ENCODE measurements at regions not wholly inside any gene's neighbourhood (a gene's known extent, or its start where the extent isn't known, plus 50 kb on each side); places are given as distances from the start of the nearest gene placed in this dataset.
"Not testable (repeated sequence)": the region's sequence is repeated elsewhere in the genome, so short reads cannot be mapped to it uniquely, and the experiment has no call there.

GRCh38 chrX:82528525-82528924, 979.6 kb upstream of the POU3F4 start:
- no peak for DNase-seq (ENCODE audit: extremely low spot score)
- TF ChIP-seq FOXA1 (IDR thresholded peaks at IDR 0.05) (no peak), SP1 (IDR thresholded peaks at IDR 0.05) (no peak), TARDBP (IDR thresholded peaks at IDR 0.05) (no peak), L3MBTL2 (conservative IDR thresholded peaks at IDR 0.05) (no peak), FOXM1 (IDR thresholded peaks at IDR 0.05; ENCODE audit: borderline replicate concordance) (no peak), PKNOX1 (IDR thresholded peaks at IDR 0.05) (no peak), LEF1 (IDR thresholded peaks at IDR 0.05; ENCODE audit: borderline replicate concordance) (no peak), ZNF384 (IDR thresholded peaks at IDR 0.05) (no peak), SUZ12 (IDR thresholded peaks at IDR 0.05) (no peak), HDGF (IDR thresholded peaks at IDR 0.05; ENCODE audit: borderline replicate concordance) (no peak), ELF4 (IDR thresholded peaks at IDR 0.05) (no peak), CTBP1 (IDR thresholded peaks at IDR 0.05; ENCODE audit: borderline replicate concordance) (no peak), BHLHE40 (IDR thresholded peaks at IDR 0.05; ENCODE audit: borderline replicate concordance) (no peak), FOXK2 (IDR thresholded peaks at IDR 0.05) (no peak), NFRKB (IDR thresholded peaks at IDR 0.05) (no peak)
- CTCF ChIA-PET = no interaction called here
- POLR2A ChIA-PET = no interaction called here

DNA sequence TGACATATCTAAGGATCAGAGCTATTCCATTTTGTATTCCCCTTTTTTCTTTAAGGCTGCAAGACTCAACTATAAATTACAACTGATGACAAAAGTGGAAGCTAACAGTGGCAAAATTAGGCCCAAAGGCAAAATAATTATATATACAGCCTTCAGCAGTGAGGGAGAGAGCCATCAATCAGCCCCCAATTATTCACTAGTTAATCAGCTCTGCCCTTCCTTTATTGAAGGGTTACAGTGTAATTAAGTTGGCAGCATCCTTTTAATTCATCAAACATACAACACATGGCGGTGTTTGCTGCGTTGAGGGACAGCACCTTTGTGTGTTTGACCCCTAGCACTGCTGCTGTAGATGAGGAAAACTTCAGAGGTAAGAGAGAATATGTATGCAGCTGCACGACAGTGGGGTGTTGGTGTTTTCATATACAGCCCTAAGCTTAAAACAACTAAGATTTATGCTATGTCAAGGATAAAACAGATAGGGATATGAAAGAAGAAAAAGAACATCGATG, 973.9 kb upstream of the POU3F4 start:
- TF ChIP-seq FOXM1 (IDR thresholded peaks at IDR 0.05; ENCODE audit: borderline replicate concordance) (no peak), HDGF (IDR thresholded peaks at IDR 0.05; ENCODE audit: borderline replicate concordance) (no peak), SP1 (IDR thresholded peaks at IDR 0.05) (no peak), FOXK2 (IDR thresholded peaks at IDR 0.05) (no peak), ZNF384 (IDR thresholded peaks at IDR 0.05) (no peak), L3MBTL2 (conservative IDR thresholded peaks at IDR 0.05) (no peak), BHLHE40 (IDR thresholded peaks at IDR 0.05; ENCODE audit: borderline replicate concordance) (no peak), PKNOX1 (IDR thresholded peaks at IDR 0.05) (no peak), FOXA1 (IDR thresholded peaks at IDR 0.05) (no peak), SUZ12 (IDR thresholded peaks at IDR 0.05) (no peak), ARNT (IDR thresholded peaks at IDR 0.05) (no peak), ELF4 (IDR thresholded peaks at IDR 0.05) (no peak), NFRKB (IDR thresholded peaks at IDR 0.05) (no peak)
- ChIA-PET CTCF (no interaction called here), POLR2A (no interaction called here)
- no peak for DNase-seq (ENCODE audit: extremely low spot score)

GRCh38 chrX:82537205-82537604, 970.9 kb upstream of the POU3F4 start:
- CTCF ChIA-PET; POLR2A ChIA-PET; DNase-seq (ENCODE audit: extremely low spot score): not testable (repeated sequence)

GRCh38 chrX:82541822-82542221, 966.3 kb upstream of the POU3F4 start:
- POLR2A ChIA-PET = no interaction called here
- CTCF ChIA-PET = no interaction called here
- DNase-seq (ENCODE audit: extremely low spot score) = no peak
- no peak for TF ChIP-seq SUZ12 (IDR thresholded peaks at IDR 0.05)
- no peak for TF ChIP-seq HDGF (IDR thresholded peaks at IDR 0.05; ENCODE audit: borderline replicate concordance)
- no peak for TF ChIP-seq SP1 (IDR thresholded peaks at IDR 0.05)
- no peak for TF ChIP-seq PKNOX1 (IDR thresholded peaks at IDR 0.05)
- TF ChIP-seq LEF1 (IDR thresholded peaks at IDR 0.05; ENCODE audit: borderline replicate concordance) = no peak
- TF ChIP-seq BHLHE40 (IDR thresholded peaks at IDR 0.05; ENCODE audit: borderline replicate concordance) = no peak
- TF ChIP-seq L3MBTL2 (conservative IDR thresholded peaks at IDR 0.05) = no peak
- no peak for TF ChIP-seq FOXM1 (IDR thresholded peaks at IDR 0.05; ENCODE audit: borderline replicate concordance)
- no peak for TF ChIP-seq CTBP1 (IDR thresholded peaks at IDR 0.05; ENCODE audit: borderline replicate concordance)
- TF ChIP-seq ARNT (IDR thresholded peaks at IDR 0.05) = no peak
- TF ChIP-seq FOXA1 (IDR thresholded peaks at IDR 0.05) = no peak
- no peak for TF ChIP-seq ZNF384 (IDR thresholded peaks at IDR 0.05)
- no peak for TF ChIP-seq TARDBP (IDR thresholded peaks at IDR 0.05)
- TF ChIP-seq FOXK2 (IDR thresholded peaks at IDR 0.05) = no peak
- TF ChIP-seq NFRKB (IDR thresholded peaks at IDR 0.05) = no peak

DNA sequence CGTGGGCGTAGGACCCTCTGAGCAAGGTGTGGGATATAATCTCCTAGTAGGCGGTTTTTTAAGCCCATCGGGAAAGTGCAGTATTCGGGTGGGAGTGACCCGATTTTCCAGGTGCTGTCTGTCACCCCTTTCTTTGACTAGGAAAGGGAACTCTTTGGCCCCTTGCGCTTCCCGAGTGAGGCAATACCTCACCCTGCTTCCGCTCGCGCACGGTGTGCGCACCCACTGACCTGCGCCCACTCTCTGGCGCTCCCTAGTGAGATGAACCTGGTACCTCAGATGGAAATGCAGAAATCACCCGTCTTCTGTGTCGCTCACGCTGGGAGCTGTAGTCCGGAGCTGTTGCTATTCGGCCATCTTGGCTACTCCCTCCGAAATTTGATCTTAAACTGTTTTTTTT, 955.9 kb upstream of the POU3F4 start:
- DNase-seq (ENCODE audit: extremely low spot score); POLR2A ChIA-PET; CTCF ChIA-PET: not testable (repeated sequence)

- TF ChIP-seq ARNT (IDR thresholded peaks at IDR 0.05) (no peak), SP1 (IDR thresholded peaks at IDR 0.05) (no peak), TARDBP (IDR thresholded peaks at IDR 0.05) (no peak), PKNOX1 (IDR thresholded peaks at IDR 0.05) (no peak), FOXA1 (IDR thresholded peaks at IDR 0.05) (no peak), CTBP1 (IDR thresholded peaks at IDR 0.05; ENCODE audit: borderline replicate concordance) (no peak), L3MBTL2 (conservative IDR thresholded peaks at IDR 0.05) (no peak), LEF1 (IDR thresholded peaks at IDR 0.05; ENCODE audit: borderline replicate concordance) (no peak), NFRKB (IDR thresholded peaks at IDR 0.05) (no peak), FOXK2 (IDR thresholded peaks at IDR 0.05) (no peak), FOXM1 (IDR thresholded peaks at IDR 0.05; ENCODE audit: borderline replicate concordance) (no peak), BHLHE40 (IDR thresholded peaks at IDR 0.05; ENCODE audit: borderline replicate concordance) (no peak), HDGF (IDR thresholded peaks at IDR 0.05; ENCODE audit: borderline replicate concordance) (no peak), ZNF384 (IDR thresholded peaks at IDR 0.05) (no peak), SUZ12 (IDR thresholded peaks at IDR 0.05) (no peak), ELF4 (IDR thresholded peaks at IDR 0.05) (no peak)
- ChIA-PET CTCF (no interaction called here), POLR2A (no interaction called here)
- DNase-seq (ENCODE audit: extremely low spot score) = no peak
Measured at GRCh38 chrX:82556588-82556987, 951.5 kb upstream of the POU3F4 start.
